Amniotic epithelial cell (primary cell): ENCODE measurements at regions not wholly inside any gene's neighbourhood (a gene's known extent, or its start where the extent isn't known, plus 50 kb on each side); places are given as distances from the start of the nearest gene placed in this dataset.
"Not testable (repeated sequence)": the region's sequence is repeated elsewhere in the genome, so short reads cannot be mapped to it uniquely, and the experiment has no call there.

Source experiments
- DNase-seq: peaks from one replicate; pipeline ENCODE4 v3.0.0-alpha.2; 2010; ENCODE audit warnings: low read depth

GRCh38 chr4:79547851-79548250 lies 139.8 kb upstream of the GK2 start:
- DNase-seq, result no peak

GRCh38 chr4:79545292-79545691 lies 137.3 kb upstream of the GK2 start:
- not testable (repeated sequence) for DNase-seq

- DNase-seq, result no peak
Measured at GRCh38 chr4:79540143-79540542, 132.1 kb upstream of the GK2 start.

DNA sequence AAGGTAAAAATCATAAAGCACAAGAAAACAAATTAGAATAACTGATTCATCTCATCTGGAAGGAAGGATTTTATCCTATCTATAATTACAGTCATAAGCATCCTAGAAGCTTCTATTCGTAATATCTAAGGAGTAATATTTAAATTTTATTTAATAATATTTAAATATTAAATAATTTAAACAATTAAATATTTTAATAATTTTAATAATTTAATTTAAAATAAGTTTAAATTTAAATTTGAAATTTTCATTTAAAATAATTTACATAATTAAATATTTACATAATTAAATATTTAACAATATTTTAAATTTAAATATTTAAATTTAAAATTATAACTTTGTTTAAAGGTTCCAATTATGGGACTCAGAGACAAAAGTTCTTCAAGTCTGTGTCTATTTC lies 127.5 kb upstream of the GK2 start:
- no peak for DNase-seq

DNA sequence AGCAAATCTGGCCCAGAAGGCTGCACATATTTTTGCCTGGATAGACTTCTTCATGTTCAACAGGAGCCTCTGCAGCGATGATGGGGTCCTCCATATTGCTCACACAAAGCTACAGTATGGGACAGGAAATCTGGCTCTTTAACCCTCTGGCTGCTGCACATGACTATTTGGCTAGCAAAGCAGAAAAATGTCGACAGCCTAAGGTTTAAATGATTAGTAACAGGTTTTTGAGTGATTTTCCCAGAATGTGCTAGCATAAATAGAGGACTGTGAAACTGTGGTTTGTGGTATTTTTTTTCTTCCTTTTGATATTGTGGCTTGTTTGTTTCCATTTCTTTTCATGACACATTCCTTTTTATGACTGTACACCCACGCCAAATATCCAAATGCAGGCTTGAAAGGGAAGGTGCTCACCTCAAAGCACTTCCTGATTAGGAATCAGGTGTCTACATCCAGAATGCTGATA lies 120.2 kb upstream of the GK2 start:
- DNase-seq, result no peak

DNA sequence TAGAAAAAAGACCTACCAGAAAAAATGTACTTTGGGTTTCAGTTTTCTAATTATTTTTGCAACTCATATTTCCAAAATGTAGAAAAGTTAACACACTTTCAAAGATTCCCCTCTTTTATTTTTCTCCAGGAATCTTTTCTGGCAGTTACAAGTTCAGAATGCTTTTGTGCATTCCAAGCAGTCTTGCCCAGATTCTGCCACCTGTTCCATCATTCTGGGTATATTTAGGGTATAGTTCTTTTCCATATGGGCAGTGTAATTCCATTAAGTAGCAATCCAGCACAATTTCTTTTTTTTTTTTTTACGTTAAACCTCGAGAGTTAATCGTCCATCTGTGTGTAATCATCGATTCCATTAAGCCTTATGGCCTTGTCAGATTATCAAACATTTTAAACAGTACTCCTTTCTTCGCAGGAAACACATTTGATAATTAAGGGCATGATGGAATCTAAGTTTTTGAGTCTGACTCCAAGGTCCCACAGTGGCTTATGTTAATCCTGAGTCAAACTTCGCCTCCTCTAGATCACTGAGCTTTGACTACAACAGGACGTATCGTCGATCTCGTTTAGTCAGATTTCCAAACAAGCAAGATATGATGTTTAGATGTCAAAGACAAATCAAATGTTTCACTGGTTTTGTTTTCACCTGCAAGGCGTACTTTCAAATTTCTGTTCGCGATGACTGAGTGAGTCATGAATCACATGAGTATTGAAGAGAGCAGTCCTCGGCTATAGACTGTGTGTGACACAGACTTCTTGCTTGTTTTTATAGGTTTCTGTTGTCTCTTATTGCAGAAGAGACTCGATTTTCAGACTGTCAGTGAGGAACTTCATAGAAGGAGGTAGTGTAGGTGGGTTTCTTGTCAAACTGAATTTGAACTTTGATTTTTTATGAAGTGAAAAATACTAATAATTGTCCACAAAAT lies 118.9 kb upstream of the GK2 start:
- no peak for DNase-seq

- no peak for DNase-seq
Measured at GRCh38 chr4:79516114-79516513, 108.1 kb upstream of the GK2 start.

DNA sequence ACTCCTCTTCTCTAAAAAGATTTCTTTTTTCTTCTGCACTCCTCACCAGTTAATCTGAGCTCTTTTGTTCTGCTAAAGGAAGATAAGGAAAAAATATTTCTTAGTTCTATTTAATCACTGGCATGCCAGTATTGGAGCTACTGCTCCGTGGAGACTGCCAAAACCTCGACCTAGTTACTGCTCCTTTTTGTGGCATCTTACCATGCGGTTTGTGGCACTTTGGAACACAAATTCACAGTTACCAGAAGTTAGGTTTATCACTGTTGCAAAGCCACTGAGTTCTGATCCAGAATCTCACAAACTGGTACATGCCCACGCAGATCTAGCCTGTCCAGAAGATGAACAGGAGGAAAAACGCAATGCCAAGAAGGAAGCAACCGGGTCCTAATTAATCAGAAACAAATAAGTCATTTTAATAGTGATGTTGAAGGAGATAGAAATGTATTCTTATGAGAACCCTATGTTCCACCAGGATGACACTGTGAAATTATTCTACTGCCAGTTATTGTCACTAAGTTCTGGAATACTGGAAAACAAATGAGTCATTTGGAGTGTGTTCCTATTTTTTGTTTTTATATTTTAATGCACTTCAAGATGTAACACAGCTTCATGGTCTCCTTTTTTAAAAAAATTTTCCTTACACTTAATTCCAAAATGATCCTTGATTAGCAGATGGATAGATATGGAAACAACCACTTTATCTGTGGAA lies 106.7 kb upstream of the GK2 start:
- DNase-seq, result no peak

GRCh38 chr4:79513576-79513975 lies 105.5 kb upstream of the GK2 start:
- no peak for DNase-seq

DNA sequence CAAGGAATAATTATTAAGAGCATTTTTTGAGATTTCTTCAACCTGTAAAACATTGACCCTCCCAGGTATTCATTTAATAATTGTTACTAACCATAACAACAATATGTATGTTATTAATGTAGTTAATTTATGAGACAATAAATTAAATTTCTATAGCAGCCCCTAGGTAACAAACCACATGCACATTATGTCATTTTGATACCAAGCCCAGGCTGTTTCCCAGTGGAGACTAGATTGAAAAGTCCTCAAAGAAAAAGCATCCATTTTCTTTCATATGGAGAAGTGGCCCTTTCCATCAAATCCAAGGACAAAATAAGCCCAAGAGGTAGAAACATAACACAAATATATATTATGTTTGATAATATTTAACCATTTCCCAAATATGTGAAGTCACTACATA lies 104.3 kb upstream of the GK2 start:
- no peak for DNase-seq

DNA sequence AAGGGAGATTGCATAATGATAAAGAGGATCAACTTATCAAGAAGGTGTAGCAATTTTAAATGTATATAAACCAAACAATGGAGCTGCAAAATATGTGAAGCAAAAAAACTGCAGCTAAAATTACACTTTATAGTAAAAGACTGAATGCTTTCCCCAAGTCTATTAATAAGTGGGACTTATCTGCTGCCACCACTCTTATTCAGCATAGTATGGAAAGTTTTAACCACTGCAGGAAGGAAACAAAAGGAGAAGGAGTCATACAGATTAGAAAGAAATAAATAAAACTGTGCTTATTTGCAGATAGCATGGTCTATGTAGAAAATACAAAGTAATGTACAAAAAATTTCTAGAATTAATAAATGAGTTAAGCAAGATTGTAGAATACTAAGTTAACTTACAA lies 94.1 kb upstream of the GK2 start:
- DNase-seq, result no peak

DNA sequence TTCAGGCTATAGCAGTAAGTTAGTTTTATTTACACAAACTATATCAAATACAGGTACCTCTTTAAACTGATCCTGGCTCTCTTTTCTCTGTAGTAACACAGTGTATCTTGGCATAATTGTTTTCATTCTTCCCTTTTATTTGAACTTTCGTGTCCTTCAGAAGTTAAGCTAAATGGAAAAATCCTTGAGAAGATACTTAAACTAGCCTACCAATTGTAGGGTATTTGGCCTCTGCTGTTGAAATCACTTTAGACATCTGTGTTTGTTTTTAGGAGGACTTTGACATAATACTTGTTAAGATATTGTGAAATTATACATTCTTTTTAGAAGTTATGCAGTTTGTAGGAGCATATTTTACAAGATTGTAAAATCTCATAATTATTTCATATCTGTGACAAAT lies 90.3 kb upstream of the GK2 start:
- DNase-seq, result no peak

- DNase-seq, result no peak
Measured at GRCh38 chr4:79497001-79497400, 89.0 kb upstream of the GK2 start.

- DNase-seq, result no peak
Measured at GRCh38 chr4:79495447-79495846, 87.4 kb upstream of the GK2 start.

GRCh38 chr4:79492148-79492547 lies 84.1 kb upstream of the GK2 start:
- no peak for DNase-seq

- DNase-seq, result no peak
Measured at GRCh38 chr4:79489506-79489905, 81.5 kb upstream of the GK2 start.

GRCh38 chr4:79476196-79476595 lies 68.2 kb upstream of the GK2 start:
- no peak for DNase-seq

GRCh38 chr4:79473439-79473724 lies 65.4 kb upstream of the GK2 start:
- no peak for DNase-seq

DNA sequence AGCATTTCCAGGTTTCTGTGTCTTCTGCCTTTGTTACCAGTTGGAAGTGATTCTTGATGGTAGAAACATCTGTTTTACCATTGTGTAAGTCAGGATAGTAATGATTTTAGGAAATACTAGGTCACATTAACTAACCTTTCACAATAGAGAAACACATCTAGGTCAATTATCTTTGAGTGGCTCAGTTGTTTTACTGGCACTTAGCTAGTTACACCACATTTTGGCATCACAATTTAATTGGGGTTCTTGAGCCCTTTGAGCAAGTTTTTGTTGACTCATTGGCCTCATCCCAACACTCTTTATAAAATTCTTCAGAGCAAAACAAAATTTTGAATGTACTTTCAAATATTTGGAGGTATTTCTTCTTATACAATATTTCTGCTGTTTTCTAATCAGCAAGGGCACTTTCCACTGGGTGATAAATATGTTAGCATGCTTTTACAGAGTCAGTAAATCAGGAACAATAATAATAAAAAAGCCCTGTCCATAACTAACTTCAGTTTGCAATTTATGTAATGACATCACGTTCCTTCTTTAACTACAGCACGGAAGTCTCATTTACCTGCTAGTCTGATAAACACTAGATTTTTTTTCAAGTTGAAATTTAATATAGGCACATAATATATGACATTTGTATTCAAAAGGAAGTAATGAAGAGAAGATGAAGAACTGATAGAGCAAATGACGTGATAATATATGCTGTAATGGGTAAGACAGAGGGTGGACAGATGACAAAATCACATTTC lies 64.8 kb upstream of the GK2 start:
- no peak for DNase-seq

DNA sequence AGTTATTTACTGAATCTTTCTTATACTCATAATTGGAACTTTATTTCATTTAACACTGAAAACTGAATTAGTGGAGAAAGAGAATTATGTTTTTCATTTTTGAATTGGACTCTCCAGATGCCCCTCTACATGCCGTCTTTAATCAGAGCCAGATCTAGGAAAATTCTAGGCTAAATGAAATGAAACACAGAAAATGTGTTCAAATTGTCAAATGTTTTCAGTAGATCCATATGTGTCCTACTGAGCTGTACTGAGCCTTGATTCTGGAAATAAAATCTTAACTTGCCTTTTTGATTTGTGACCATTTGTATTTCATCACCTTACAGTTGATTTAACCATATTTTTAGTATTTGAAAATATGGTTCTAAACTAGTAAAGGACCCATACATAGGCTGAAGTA lies 64.0 kb upstream of the GK2 start:
- DNase-seq, result no peak

DNA sequence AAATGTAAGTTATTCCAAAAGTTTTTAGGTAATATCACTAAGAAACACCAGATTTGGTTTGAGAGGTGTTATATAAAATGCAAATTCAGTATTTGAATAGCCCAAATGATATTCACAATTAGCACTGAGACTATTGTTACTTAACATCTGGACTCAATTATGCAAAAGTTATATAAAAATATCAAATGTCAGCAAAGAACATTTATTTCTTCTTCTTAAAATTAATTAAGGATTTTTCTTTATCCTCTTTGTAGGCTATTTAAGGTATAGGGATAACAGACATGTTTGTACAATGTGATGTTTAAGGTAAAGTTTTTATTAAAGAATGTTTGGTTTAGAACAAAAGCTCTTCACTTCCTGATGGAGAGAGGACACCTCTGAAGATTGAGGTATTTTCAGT lies 63.3 kb upstream of the GK2 start:
- DNase-seq, result no peak

GRCh38 chr4:79467246-79467932 lies 59.4 kb upstream of the GK2 start:
- DNase-seq, result no peak
